ENCODE measurements at regions not wholly inside any gene's neighbourhood (a gene's known extent, or its start where the extent isn't known, plus 50 kb on each side); places are given as distances from the start of the nearest gene placed in this dataset.

- TF ChIP-seq FOXC1 (CRISPR knock-in tag; IDR thresholded peaks at IDR 0.05; ENCODE audit: borderline replicate concordance) (no peak), POGK (CRISPR knock-in tag; conservative IDR thresholded peaks at IDR 0.05) (no peak), NFIC (IDR thresholded peaks at IDR 0.05; ENCODE audit: low read length) (no peak), DNMT3B (CRISPR knock-in tag; conservative IDR thresholded peaks at IDR 0.05) (no peak), TCF12 (IDR thresholded peaks at IDR 0.05) (no peak), TCF12 (CRISPR knock-in tag; IDR thresholded peaks at IDR 0.05) (no peak), ZZZ3 (CRISPR knock-in tag; IDR thresholded peaks at IDR 0.05; ENCODE audit: borderline replicate concordance) (no peak), CREB1 (IDR thresholded peaks at IDR 0.05) (no peak), CREB1 (CRISPR knock-in tag; IDR thresholded peaks at IDR 0.05) (no peak), ZNF33A (CRISPR knock-in tag; IDR thresholded peaks at IDR 0.05; ENCODE audit: borderline replicate concordance) (no peak), NR2F6 (IDR thresholded peaks at IDR 0.05) (no peak), NR2F6 (CRISPR knock-in tag; IDR thresholded peaks at IDR 0.05) (no peak), HDAC6 (IDR thresholded peaks at IDR 0.05; ENCODE audit: low read depth, low read length) (no peak)
Observed at GRCh38 chr3:176816937-176817336, 380.3 kb downstream of the TBL1XR1 start.
